ENCODE measurements at regions not wholly inside any gene's neighbourhood (a gene's known extent, or its start where the extent isn't known, plus 50 kb on each side); places are given as distances from the start of the nearest gene placed in this dataset.

GRCh38 chr16:52874042-52874441, 178.7 kb downstream of the CHD9NB start:
- Histone ChIP-seq H3K27me3 (ENCODE audit: low read depth, low read length) (no peaks in the 10 kb centered on the region), H3K4me3 (ENCODE audit: low read depth in 1 of 2, low read length in 2 of 2) (no peak overlapping the region), H3K27ac (ENCODE audit: low read length) (no peak overlapping the region), H3K4me1 (ENCODE audit: control insufficient read depth in 1 of 2, insufficient read depth in 2 of 2, low read length in 2 of 2) (no peaks in the 10 kb centered on the region), H3K9me3 (ENCODE audit: control insufficient read depth in 1 of 2, low read length in 2 of 2) (no peaks in the 10 kb centered on the region), H3K36me3 (ENCODE audit: control insufficient read depth in 1 of 2, insufficient read depth in 2 of 2, low read length in 2 of 2) (no peaks in the 10 kb centered on the region)

GRCh38 chr16:52872731-52873130, 180.0 kb downstream of the CHD9NB start:
- Histone ChIP-seq H3K27ac (ENCODE audit: low read length) (no peak overlapping the region), H3K36me3 (ENCODE audit: control insufficient read depth in 1 of 2, insufficient read depth in 2 of 2, low read length in 2 of 2) (no peaks in the 10 kb centered on the region), H3K4me3 (ENCODE audit: low read depth in 1 of 2, low read length in 2 of 2) (no peak overlapping the region)

GRCh38 chr16:52871481-52871880, 181.2 kb downstream of the CHD9NB start:
- Histone ChIP-seq H3K9me3 (ENCODE audit: control insufficient read depth in 1 of 2, low read length in 2 of 2) (no peaks in the 10 kb centered on the region), H3K27me3 (ENCODE audit: low read depth, low read length) (no peaks in the 10 kb centered on the region), H3K4me1 (ENCODE audit: control insufficient read depth in 1 of 2, insufficient read depth in 2 of 2, low read length in 2 of 2) (no peaks in the 10 kb centered on the region), H3K36me3 (ENCODE audit: control insufficient read depth in 1 of 2, insufficient read depth in 2 of 2, low read length in 2 of 2) (no peaks in the 10 kb centered on the region), H3K27ac (ENCODE audit: low read length) (no peak overlapping the region), H3K4me3 (ENCODE audit: low read depth in 1 of 2, low read length in 2 of 2) (no peak overlapping the region)

More at GRCh38 chr16:52872731-52873130, 180.0 kb downstream of the CHD9NB start:
- Histone ChIP-seq H3K27me3 (ENCODE audit: low read depth, low read length) (no peaks in the 10 kb centered on the region), H3K9me3 (ENCODE audit: control insufficient read depth in 1 of 2, low read length in 2 of 2) (no peaks in the 10 kb centered on the region), H3K4me1 (ENCODE audit: control insufficient read depth in 1 of 2, insufficient read depth in 2 of 2, low read length in 2 of 2) (no peaks in the 10 kb centered on the region)

DNA sequence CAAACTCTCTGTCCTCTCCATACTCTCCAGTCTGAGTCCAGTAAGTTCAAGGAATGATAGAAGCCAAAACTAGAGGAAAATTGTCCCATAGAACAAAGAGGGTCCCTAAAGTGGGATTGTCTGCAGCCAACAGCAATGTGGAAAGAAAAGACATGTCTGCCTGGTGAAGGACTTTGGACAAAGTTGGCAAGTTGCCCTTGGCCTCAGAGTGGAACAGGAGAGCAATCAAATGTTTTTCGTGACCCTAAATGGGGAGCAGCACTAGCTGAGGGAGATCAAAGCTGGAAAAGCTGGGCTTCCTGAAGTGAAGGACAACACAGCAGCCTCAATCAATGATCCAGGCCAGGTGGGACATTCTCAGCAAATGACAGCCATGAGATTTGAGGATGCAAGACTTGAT, 183.5 kb downstream of the CHD9NB start:
- H3K27me3 ChIP-seq (ENCODE audit: low read depth, low read length): no peaks in the 10 kb centered on the region
- no peaks in the 10 kb centered on the region for H3K36me3 ChIP-seq (ENCODE audit: control insufficient read depth in 1 of 2, insufficient read depth in 2 of 2, low read length in 2 of 2)

DNA sequence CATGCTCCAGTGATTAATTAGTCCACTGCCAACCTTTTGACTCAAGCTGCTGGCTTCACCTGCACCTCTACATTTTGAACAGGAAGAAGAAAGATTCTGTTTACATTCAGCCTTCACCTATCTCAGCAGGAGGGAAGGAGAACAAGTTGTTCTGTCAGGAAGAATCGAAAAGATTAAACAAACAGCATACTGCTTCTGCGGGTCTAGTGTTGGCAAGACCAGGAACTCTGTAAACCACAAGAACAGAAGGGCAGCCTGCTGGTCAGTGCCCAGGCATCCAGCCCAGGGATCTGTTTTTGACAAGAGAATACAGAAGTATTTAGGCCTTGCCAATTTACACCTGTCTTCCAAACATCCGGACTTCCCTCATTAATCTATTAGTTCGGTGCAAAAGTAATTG, 189.7 kb downstream of the CHD9NB start:
- no peaks in the 10 kb centered on the region for H3K4me1 ChIP-seq (ENCODE audit: control insufficient read depth in 1 of 2, insufficient read depth in 2 of 2, low read length in 2 of 2)
- no peak overlapping the region for H3K27ac ChIP-seq (ENCODE audit: low read length)
- no peaks in the 10 kb centered on the region for H3K36me3 ChIP-seq (ENCODE audit: control insufficient read depth in 1 of 2, insufficient read depth in 2 of 2, low read length in 2 of 2)
- no peaks in the 10 kb centered on the region for H3K9me3 ChIP-seq (ENCODE audit: control insufficient read depth in 1 of 2, low read length in 2 of 2)
- no peaks in the 10 kb centered on the region for H3K27me3 ChIP-seq (ENCODE audit: low read depth, low read length)
- H3K4me3 ChIP-seq (ENCODE audit: low read depth in 1 of 2, low read length in 2 of 2): no peak overlapping the region

More for the DNA sequence above, 183.5 kb downstream of the CHD9NB start:
- Histone ChIP-seq H3K4me3 (ENCODE audit: low read depth in 1 of 2, low read length in 2 of 2) (no peak overlapping the region), H3K9me3 (ENCODE audit: control insufficient read depth in 1 of 2, low read length in 2 of 2) (no peaks in the 10 kb centered on the region), H3K4me1 (ENCODE audit: control insufficient read depth in 1 of 2, insufficient read depth in 2 of 2, low read length in 2 of 2) (no peaks in the 10 kb centered on the region), H3K27ac (ENCODE audit: low read length) (no peak overlapping the region)

GRCh38 chr16:52861614-52862022, 191.1 kb downstream of the CHD9NB start:
- no peaks in the 10 kb centered on the region for H3K9me3 ChIP-seq (ENCODE audit: control insufficient read depth in 1 of 2, low read length in 2 of 2)
- H3K4me3 ChIP-seq (ENCODE audit: low read depth in 1 of 2, low read length in 2 of 2): no peak overlapping the region
- no peaks in the 10 kb centered on the region for H3K27me3 ChIP-seq (ENCODE audit: low read depth, low read length)
- no peaks in the 10 kb centered on the region for H3K36me3 ChIP-seq (ENCODE audit: control insufficient read depth in 1 of 2, insufficient read depth in 2 of 2, low read length in 2 of 2)
- no peaks in the 10 kb centered on the region for H3K4me1 ChIP-seq (ENCODE audit: control insufficient read depth in 1 of 2, insufficient read depth in 2 of 2, low read length in 2 of 2)
- no peak overlapping the region for H3K27ac ChIP-seq (ENCODE audit: low read length)

DNA sequence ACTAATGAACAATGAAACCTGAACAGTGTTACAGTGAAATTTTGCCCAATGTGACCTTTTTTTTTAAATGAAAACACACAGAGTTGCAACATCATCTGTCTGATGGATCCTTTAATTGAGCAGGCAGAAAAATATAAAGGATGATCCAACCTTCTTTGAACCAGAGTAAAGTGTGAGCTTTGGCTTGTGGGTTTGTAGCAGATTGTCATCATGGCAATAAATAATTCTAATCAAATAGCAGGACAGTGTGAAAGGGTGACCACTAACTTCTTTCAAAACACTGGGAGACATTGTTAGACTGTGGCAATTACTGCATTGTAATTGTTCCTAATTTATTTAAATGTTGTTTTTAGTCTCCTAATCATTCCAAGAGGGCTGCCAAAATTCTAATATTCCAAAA, 197.2 kb downstream of the CHD9NB start:
- no peaks in the 10 kb centered on the region for H3K36me3 ChIP-seq (ENCODE audit: control insufficient read depth in 1 of 2, insufficient read depth in 2 of 2, low read length in 2 of 2)
- no peak overlapping the region for H3K27ac ChIP-seq (ENCODE audit: low read length)
- no peaks in the 10 kb centered on the region for H3K4me1 ChIP-seq (ENCODE audit: control insufficient read depth in 1 of 2, insufficient read depth in 2 of 2, low read length in 2 of 2)
- H3K27me3 ChIP-seq (ENCODE audit: low read depth, low read length): no peaks in the 10 kb centered on the region
- peaks cover 0 to 19% of the 10 kb centered on the region in 2 donors for H3K9me3 ChIP-seq (ENCODE audit: control insufficient read depth in 1 of 2, low read length in 2 of 2)
- no peak overlapping the region for H3K4me3 ChIP-seq (ENCODE audit: low read depth in 1 of 2, low read length in 2 of 2)

- Histone ChIP-seq H3K27me3 (ENCODE audit: low read depth, low read length) (no peaks in the 10 kb centered on the region), H3K27ac (ENCODE audit: low read length) (no peak overlapping the region), H3K9me3 (ENCODE audit: control insufficient read depth in 1 of 2, low read length in 2 of 2) (peaks cover 0 to 29% of the 10 kb centered on the region in 2 donors), H3K36me3 (ENCODE audit: control insufficient read depth in 1 of 2, insufficient read depth in 2 of 2, low read length in 2 of 2) (no peaks in the 10 kb centered on the region), H3K4me1 (ENCODE audit: control insufficient read depth in 1 of 2, insufficient read depth in 2 of 2, low read length in 2 of 2) (no peaks in the 10 kb centered on the region), H3K4me3 (ENCODE audit: low read depth in 1 of 2, low read length in 2 of 2) (no peak overlapping the region)
Observed at GRCh38 chr16:52852978-52853377, 199.7 kb downstream of the CHD9NB start.

DNA sequence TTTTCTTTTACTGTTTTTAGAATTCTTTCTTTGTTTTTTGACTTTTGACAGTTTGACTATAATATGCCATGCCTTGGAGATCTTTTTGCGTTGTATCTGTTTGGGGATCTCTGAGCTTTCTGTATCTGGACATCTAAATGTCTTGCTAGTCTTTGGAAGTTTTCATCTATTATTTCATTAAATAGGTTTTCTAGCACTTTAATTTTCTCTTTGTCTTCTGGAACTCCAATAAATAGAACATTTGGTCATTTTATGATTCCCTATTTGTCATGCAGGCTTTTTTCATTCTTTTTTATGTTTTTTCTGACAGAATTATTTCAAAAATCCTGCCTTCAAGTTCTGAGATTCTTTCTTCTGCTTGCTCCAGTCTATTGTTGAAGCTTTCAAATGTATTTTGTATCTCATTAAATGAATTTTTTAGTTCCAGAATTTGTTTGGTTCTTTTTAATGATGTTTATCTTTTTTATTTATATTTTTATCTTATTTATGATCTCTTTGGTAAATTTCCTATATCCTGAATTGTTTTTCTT, 201.4 kb downstream of the CHD9NB start:
- Histone ChIP-seq H3K36me3 (ENCODE audit: control insufficient read depth in 1 of 2, insufficient read depth in 2 of 2, low read length in 2 of 2) (no peaks in the 10 kb centered on the region), H3K9me3 (ENCODE audit: control insufficient read depth in 1 of 2, low read length in 2 of 2) (peaks cover 0 to 29% of the 10 kb centered on the region in 2 donors)

DNA sequence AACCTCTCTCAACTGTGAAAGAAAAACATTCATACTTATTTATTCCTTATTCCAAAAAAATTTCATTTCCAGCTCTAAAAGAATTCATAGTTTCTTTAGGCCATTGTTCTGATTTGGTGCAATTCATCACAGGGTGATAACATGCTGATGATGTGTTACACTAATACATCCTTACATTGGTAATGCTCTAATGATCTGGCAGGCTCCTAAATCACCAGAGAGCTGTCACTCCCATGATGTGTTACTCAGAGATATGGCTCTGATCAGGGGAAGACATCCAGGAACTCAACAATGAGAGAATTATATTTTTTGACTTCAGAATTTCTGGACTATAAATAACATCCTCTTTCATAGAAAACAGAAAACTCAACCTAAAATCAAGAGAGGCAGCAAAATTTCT, 209.3 kb downstream of the CHD9NB start:
- Histone ChIP-seq H3K9me3 (ENCODE audit: control insufficient read depth in 1 of 2, low read length in 2 of 2) (no peaks in the 10 kb centered on the region), H3K27ac (ENCODE audit: low read length) (no peak overlapping the region), H3K4me1 (ENCODE audit: control insufficient read depth in 1 of 2, insufficient read depth in 2 of 2, low read length in 2 of 2) (no peaks in the 10 kb centered on the region), H3K36me3 (ENCODE audit: control insufficient read depth in 1 of 2, insufficient read depth in 2 of 2, low read length in 2 of 2) (no peaks in the 10 kb centered on the region), H3K27me3 (ENCODE audit: low read depth, low read length) (no peaks in the 10 kb centered on the region), H3K4me3 (ENCODE audit: low read depth in 1 of 2, low read length in 2 of 2) (no peak overlapping the region)

More for the DNA sequence above, 201.4 kb downstream of the CHD9NB start:
- no peak overlapping the region for H3K27ac ChIP-seq (ENCODE audit: low read length)
- H3K4me3 ChIP-seq (ENCODE audit: low read depth in 1 of 2, low read length in 2 of 2): peak overlapping the region in 1 of 2 donors; percentile 19
- no peaks in the 10 kb centered on the region for H3K27me3 ChIP-seq (ENCODE audit: low read depth, low read length)
- H3K4me1 ChIP-seq (ENCODE audit: control insufficient read depth in 1 of 2, insufficient read depth in 2 of 2, low read length in 2 of 2): no peaks in the 10 kb centered on the region

- Histone ChIP-seq H3K27ac (ENCODE audit: low read length) (no peak overlapping the region), H3K4me1 (ENCODE audit: control insufficient read depth in 1 of 2, insufficient read depth in 2 of 2, low read length in 2 of 2) (no peaks in the 10 kb centered on the region), H3K36me3 (ENCODE audit: control insufficient read depth in 1 of 2, insufficient read depth in 2 of 2, low read length in 2 of 2) (no peaks in the 10 kb centered on the region)
Observed at GRCh38 chr16:52837251-52837650, 215.4 kb downstream of the CHD9NB start.

DNA sequence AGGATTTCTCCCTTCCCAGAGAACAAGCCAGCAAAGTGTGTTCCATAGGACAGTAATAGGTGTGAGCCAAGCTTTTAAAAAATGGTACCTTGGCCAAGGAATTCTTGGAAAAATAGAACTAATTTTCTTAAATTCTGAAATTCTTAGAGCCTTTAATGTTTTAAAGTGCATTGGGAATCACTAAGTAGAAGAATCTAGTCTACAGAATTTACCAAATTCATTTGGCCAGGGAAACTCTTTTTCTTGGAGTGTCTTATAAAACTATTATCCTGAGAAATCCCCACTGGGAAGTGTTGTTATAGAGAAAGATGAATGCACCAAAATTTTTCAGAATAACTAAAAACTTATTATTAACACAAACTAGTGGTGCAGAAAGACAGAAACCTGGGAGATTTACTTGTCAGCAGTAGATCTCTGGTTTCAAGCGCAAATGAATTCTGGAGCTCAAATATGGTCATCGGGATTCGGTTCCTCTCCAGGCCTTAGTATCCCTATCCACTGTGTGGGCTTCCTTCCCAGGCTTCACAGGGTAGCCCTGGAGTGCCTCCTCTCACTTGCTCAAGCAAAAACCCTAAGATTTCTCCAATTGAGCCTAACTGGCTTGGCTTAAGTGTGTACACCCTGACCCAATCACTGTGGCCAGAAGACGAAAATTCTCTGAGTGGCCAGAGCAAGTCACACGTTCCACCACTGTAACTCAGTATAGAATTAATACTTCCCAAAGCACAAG, 217.8 kb downstream of the CHD9NB start:
- H3K4me1 ChIP-seq (ENCODE audit: control insufficient read depth in 1 of 2, insufficient read depth in 2 of 2, low read length in 2 of 2): no peaks in the 10 kb centered on the region
- H3K9me3 ChIP-seq (ENCODE audit: control insufficient read depth in 1 of 2, low read length in 2 of 2): no peaks in the 10 kb centered on the region
- H3K4me3 ChIP-seq (ENCODE audit: low read depth in 1 of 2, low read length in 2 of 2): no peak overlapping the region
- no peaks in the 10 kb centered on the region for H3K36me3 ChIP-seq (ENCODE audit: control insufficient read depth in 1 of 2, insufficient read depth in 2 of 2, low read length in 2 of 2)
- no peaks in the 10 kb centered on the region for H3K27me3 ChIP-seq (ENCODE audit: low read depth, low read length)
- H3K27ac ChIP-seq (ENCODE audit: low read length): no peak overlapping the region

More at GRCh38 chr16:52837251-52837650, 215.4 kb downstream of the CHD9NB start:
- Histone ChIP-seq H3K4me3 (ENCODE audit: low read depth in 1 of 2, low read length in 2 of 2) (no peak overlapping the region), H3K27me3 (ENCODE audit: low read depth, low read length) (no peaks in the 10 kb centered on the region), H3K9me3 (ENCODE audit: control insufficient read depth in 1 of 2, low read length in 2 of 2) (no peaks in the 10 kb centered on the region)
